ENCODE measurements at regions not wholly inside any gene's neighbourhood (a gene's known extent, or its start where the extent isn't known, plus 50 kb on each side); places are given as distances from the start of the nearest gene placed in this dataset.

DNA sequence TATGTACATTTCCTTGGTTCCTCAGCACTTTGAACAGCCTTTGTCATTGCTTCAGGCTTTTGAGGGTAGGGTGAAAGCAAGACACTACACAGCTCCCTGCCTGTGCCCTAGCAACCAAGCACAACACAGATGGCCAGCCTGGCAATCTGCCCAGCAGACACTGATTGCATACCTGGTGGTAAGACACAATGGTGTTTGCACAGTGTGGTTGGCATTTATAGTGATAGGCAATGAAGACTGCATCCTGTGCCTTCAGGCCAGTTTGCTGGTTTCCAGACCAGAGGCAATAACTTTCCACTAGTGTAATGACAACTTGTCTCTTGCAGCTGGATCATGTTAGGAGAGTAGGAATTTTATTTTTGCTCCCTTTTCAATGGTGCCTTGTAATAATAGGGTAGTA lies 144.5 kb upstream of the TNC start:
- TF ChIP-seq YY1 (IDR thresholded peaks at IDR 0.05; ENCODE audit: low read depth) (0 out of 2 replicates have a peak, but pooled peaks have one; percentile 34), RAD21 (IDR thresholded peaks at IDR 0.05; ENCODE audit: low read depth) (peak; percentile 19; the same call in 1 of the 2 replicates), EP300 (IDR thresholded peaks at IDR 0.05; ENCODE audit: borderline replicate concordance) (peak; percentile 92), TEAD4 (IDR thresholded peaks at IDR 0.05) (peak; percentile 95), CREB1 (IDR thresholded peaks at IDR 0.05; ENCODE audit: low read depth) (no peak), EGR1 (IDR thresholded peaks at IDR 0.05) (no peak), CEBPB (IDR thresholded peaks at IDR 0.05) (peak; percentile 29; the same call in 1 of the 2 replicates), ZBTB7A (IDR thresholded peaks at IDR 0.05; ENCODE audit: low read depth) (no peak), NFIC (IDR thresholded peaks at IDR 0.05) (peak; percentile 96), TAF1 (IDR thresholded peaks at IDR 0.05; ENCODE audit: low read depth) (no peak), TCF12 (IDR thresholded peaks at IDR 0.05; ENCODE audit: low read depth) (peak; percentile 98), FOXM1 (IDR thresholded peaks at IDR 0.05; ENCODE audit: borderline replicate concordance, low read depth) (peak; percentile 75)
- TF ChIP-seq, protein P1, sequence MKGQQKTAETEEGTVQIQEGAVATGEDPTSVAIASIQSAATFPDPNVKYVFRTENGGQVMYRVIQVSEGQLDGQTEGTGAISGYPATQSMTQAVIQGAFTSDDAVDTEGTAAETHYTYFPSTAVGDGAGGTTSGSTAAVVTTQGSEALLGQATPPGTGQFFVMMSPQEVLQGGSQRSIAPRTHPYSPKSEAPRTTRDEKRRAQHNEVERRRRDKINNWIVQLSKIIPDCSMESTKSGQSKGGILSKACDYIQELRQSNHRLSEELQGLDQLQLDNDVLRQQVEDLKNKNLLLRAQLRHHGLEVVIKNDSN (IDR thresholded peaks at IDR 0.05) = peak; percentile 43
- TF ChIP-seq, protein P2, sequence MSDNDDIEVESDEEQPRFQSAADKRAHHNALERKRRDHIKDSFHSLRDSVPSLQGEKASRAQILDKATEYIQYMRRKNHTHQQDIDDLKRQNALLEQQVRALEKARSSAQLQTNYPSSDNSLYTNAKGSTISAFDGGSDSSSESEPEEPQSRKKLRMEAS (IDR thresholded peaks at IDR 0.05) = peak; percentile 61
- TF ChIP-seq, protein P3, sequence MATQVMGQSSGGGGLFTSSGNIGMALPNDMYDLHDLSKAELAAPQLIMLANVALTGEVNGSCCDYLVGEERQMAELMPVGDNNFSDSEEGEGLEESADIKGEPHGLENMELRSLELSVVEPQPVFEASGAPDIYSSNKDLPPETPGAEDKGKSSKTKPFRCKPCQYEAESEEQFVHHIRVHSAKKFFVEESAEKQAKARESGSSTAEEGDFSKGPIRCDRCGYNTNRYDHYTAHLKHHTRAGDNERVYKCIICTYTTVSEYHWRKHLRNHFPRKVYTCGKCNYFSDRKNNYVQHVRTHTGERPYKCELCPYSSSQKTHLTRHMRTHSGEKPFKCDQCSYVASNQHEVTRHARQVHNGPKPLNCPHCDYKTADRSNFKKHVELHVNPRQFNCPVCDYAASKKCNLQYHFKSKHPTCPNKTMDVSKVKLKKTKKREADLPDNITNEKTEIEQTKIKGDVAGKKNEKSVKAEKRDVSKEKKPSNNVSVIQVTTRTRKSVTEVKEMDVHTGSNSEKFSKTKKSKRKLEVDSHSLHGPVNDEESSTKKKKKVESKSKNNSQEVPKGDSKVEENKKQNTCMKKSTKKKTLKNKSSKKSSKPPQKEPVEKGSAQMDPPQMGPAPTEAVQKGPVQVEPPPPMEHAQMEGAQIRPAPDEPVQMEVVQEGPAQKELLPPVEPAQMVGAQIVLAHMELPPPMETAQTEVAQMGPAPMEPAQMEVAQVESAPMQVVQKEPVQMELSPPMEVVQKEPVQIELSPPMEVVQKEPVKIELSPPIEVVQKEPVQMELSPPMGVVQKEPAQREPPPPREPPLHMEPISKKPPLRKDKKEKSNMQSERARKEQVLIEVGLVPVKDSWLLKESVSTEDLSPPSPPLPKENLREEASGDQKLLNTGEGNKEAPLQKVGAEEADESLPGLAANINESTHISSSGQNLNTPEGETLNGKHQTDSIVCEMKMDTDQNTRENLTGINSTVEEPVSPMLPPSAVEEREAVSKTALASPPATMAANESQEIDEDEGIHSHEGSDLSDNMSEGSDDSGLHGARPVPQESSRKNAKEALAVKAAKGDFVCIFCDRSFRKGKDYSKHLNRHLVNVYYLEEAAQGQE (IDR thresholded peaks at IDR 0.05; ENCODE audit: low read depth) = 0 out of 2 replicates have a peak, but pooled peaks have one; percentile 12

DNA sequence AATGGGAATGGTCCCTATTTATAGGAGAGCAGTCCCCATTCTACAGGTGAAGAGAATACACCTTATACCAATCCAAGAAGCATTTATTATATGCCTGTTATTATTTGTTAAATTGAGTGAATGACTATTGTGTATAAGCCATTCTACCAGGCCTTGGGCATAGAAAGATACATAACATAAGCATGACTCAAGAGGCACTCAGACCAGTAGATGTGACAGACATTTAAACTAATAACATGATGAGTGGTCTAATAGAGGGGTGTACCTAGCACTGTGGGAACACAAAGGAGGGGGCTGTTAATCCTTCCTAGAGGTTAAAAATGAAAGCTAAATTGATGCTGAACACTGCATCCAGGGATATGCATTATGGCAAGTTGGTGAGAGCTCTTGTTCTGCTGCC lies 145.0 kb upstream of the TNC start:
- no peak for TF ChIP-seq EGR1 (IDR thresholded peaks at IDR 0.05)
- TF ChIP-seq CEBPB (IDR thresholded peaks at IDR 0.05) = no peak
- TF ChIP-seq TAF1 (IDR thresholded peaks at IDR 0.05; ENCODE audit: low read depth) = no peak
- TF ChIP-seq EP300 (IDR thresholded peaks at IDR 0.05; ENCODE audit: borderline replicate concordance) = no peak
- no peak for TF ChIP-seq ZBTB7A (IDR thresholded peaks at IDR 0.05; ENCODE audit: low read depth)
- TF ChIP-seq YY1 (IDR thresholded peaks at IDR 0.05; ENCODE audit: low read depth) = no peak
- no peak for TF ChIP-seq FOXM1 (IDR thresholded peaks at IDR 0.05; ENCODE audit: borderline replicate concordance, low read depth)
- TF ChIP-seq NFIC (IDR thresholded peaks at IDR 0.05) = no peak
- TF ChIP-seq, protein P2 (IDR thresholded peaks at IDR 0.05) = no peak
- no peak for TF ChIP-seq TCF12 (IDR thresholded peaks at IDR 0.05; ENCODE audit: low read depth)
- TF ChIP-seq TEAD4 (IDR thresholded peaks at IDR 0.05) = no peak
- TF ChIP-seq, protein P1 (IDR thresholded peaks at IDR 0.05) = no peak
- no peak for TF ChIP-seq RAD21 (IDR thresholded peaks at IDR 0.05; ENCODE audit: low read depth)
- TF ChIP-seq CREB1 (IDR thresholded peaks at IDR 0.05; ENCODE audit: low read depth) = no peak

DNA sequence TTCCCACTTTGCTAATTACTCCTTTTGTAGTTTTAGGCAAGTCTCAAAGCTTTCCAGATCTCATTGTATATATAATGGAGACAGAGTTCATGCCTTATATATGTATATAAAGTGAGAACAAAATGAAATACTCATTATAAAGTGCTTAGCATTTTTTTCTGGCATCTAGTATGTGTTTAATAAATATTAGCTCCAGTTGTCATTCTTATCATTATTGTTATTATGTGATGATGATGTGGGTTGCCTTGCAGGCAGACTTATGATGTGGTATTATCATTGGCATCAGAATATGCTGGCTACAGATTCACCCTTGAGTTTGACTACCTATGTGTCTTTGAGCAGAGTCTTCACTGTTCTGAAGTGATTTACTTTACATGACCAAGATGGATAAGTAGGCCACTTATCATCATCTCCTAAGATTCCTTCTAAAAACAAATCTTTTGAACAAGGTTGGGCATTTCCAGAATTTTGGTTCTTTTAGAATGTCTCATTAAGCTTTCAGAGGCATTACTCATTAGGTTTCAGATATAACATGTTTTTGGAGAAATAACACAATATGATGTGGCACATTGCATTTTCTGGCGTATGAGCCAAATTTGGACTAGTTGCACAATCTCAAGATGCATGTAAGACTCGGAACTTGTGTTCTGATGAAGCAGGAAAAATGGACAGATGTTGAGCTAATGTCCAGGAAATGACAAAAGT lies 145.6 kb upstream of the TNC start:
- TF ChIP-seq EGR1 (IDR thresholded peaks at IDR 0.05) (no peak), CEBPB (IDR thresholded peaks at IDR 0.05) (no peak), EP300 (IDR thresholded peaks at IDR 0.05; ENCODE audit: borderline replicate concordance) (no peak), NFIC (IDR thresholded peaks at IDR 0.05) (no peak), ZBTB7A (IDR thresholded peaks at IDR 0.05; ENCODE audit: low read depth) (no peak), YY1 (IDR thresholded peaks at IDR 0.05; ENCODE audit: low read depth) (no peak), RAD21 (IDR thresholded peaks at IDR 0.05; ENCODE audit: low read depth) (no peak), CREB1 (IDR thresholded peaks at IDR 0.05; ENCODE audit: low read depth) (no peak), TEAD4 (IDR thresholded peaks at IDR 0.05) (no peak), TCF12 (IDR thresholded peaks at IDR 0.05; ENCODE audit: low read depth) (no peak), FOXM1 (IDR thresholded peaks at IDR 0.05; ENCODE audit: borderline replicate concordance, low read depth) (no peak), TAF1 (IDR thresholded peaks at IDR 0.05; ENCODE audit: low read depth) (no peak)
- TF ChIP-seq, protein P2 (IDR thresholded peaks at IDR 0.05) = no peak
- TF ChIP-seq, protein P1 (IDR thresholded peaks at IDR 0.05) = no peak
- TF ChIP-seq, protein P3 (IDR thresholded peaks at IDR 0.05; ENCODE audit: low read depth) = no peak

DNA sequence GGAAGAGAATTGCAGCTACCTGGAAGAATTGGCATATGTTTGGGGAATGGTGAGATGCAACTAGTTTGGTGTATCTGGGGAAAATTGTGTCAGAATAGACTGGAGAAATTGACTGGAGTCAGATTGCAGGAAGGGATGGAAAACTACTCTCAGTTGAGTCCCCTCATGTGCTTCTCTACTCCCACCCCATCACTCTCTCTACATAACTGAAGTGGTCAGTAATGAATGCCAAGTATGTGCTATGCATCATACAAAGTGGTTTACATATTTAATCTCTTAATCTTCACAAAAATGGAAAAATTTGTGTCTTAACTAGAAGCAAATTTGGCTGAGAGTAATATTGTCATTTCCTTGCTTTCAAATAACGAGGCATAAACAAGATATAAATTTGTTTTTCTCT lies 146.4 kb upstream of the TNC start:
- TF ChIP-seq ZBTB7A (IDR thresholded peaks at IDR 0.05; ENCODE audit: low read depth) (no peak), RAD21 (IDR thresholded peaks at IDR 0.05; ENCODE audit: low read depth) (no peak), TCF12 (IDR thresholded peaks at IDR 0.05; ENCODE audit: low read depth) (no peak), CEBPB (IDR thresholded peaks at IDR 0.05) (no peak), FOXM1 (IDR thresholded peaks at IDR 0.05; ENCODE audit: borderline replicate concordance, low read depth) (no peak), EGR1 (IDR thresholded peaks at IDR 0.05) (no peak)
- TF ChIP-seq, protein P3 (IDR thresholded peaks at IDR 0.05; ENCODE audit: low read depth) = no peak
